Lung (tissue), 11 donors: ENCODE measurements at regions not wholly inside any gene's neighbourhood (a gene's known extent, or its start where the extent isn't known, plus 50 kb on each side); places are given as distances from the start of the nearest gene placed in this dataset.
"Not testable (repeated sequence)": the region's sequence is repeated elsewhere in the genome, so short reads cannot be mapped to it uniquely, and the experiment has no call there.

Source experiments
- ATAC-seq: fragments of 200-7000 bp; cut with Tn5 transposase; one replicate; pipeline ENCODE4 v1.9.1; 2020; ENCODE audit warnings: moderate number of reproducible peaks; ENCODE audit not compliant: insufficient read depth, low FRiP score
- DNase-seq, 3 donors: peaks; one replicate each; pipeline ENCODE4 v3.0.0-alpha.2; 2013 to 2017
- H3K27ac ChIP-seq, 2 donors: one replicate each; pipeline ENCODE4 v1.5.1; 2013; ENCODE audit warnings: mild to moderate bottlenecking in 2 of 2, moderate library complexity in 2 of 2, control low read depth in 1 of 2, inconsistent platforms in 1 of 2, low read depth in 1 of 2, low read length in 1 of 2
- H3K27me3 ChIP-seq, 3 donors: one replicate each; pipeline ENCODE4 v1.5.1; 2013; ENCODE audit warnings: low read length in 2 of 3; ENCODE audit not compliant: control insufficient read depth in 3 of 3, insufficient read depth in 3 of 3
- H3K36me3 ChIP-seq, 4 donors: one replicate each; pipeline ENCODE4 v1.5.1; 2013; ENCODE audit warnings: low read length in 4 of 4, mild to moderate bottlenecking in 1 of 4, moderate library complexity in 1 of 4; ENCODE audit not compliant: control insufficient read depth in 4 of 4, insufficient read depth in 4 of 4
- H3K4me1 ChIP-seq, 5 donors: one replicate each; pipeline ENCODE4 v1.5.1; 2013; ENCODE audit warnings: low read length in 5 of 5, mild to moderate bottlenecking in 2 of 5, moderate library complexity in 1 of 5; ENCODE audit not compliant: control insufficient read depth in 5 of 5, insufficient read depth in 5 of 5
- H3K4me3 ChIP-seq: one replicate; pipeline ENCODE4 v1.5.1; 2013; ENCODE audit warnings: mild to moderate bottlenecking, control low read depth, moderate library complexity
- H3K9ac ChIP-seq, 2 donors: one replicate each; pipeline ENCODE4 v1.5.1; 2013; ENCODE audit warnings: low read length in 2 of 2, control low read depth in 1 of 2; ENCODE audit not compliant: insufficient read depth in 1 of 2
- H3K9me3 ChIP-seq, 4 donors: one replicate each; pipeline ENCODE4 v1.5.1; 2013; ENCODE audit warnings: low read length in 3 of 4, mild to moderate bottlenecking in 1 of 4, moderate library complexity in 1 of 4; ENCODE audit not compliant: control insufficient read depth in 4 of 4, insufficient read depth in 3 of 4
- CTCF ChIP-seq: IDR thresholded peaks from 2 replicates; pipeline ENCODE4 v1.5.1; 2012; ENCODE audit warnings: mild to moderate bottlenecking; ENCODE audit errors: control extremely low read depth, extremely low read depth
- WGBS, 2 donors: extraction: QIAGEN DNeasy Blood & Tissue Kit; methylation state at CpG; one replicate each; pipeline ENCODE4 v1.1.7; 2013; 5-methylcytosine and 5-hydroxymethylcytosine counted together
- donor health status: control.
- donor health status: control.
- donor health status: Bipolar disorder and iron deficiency.
- donor health status: healthy.
- donor health status: DM: yes; HTN: yes; CAD: no.

- Histone ChIP-seq H3K4me1 (peaks cover 0 to 15% (median 0%) of the 10 kb centered on the region in 5 donors), H3K36me3 (no peaks in the 10 kb centered on the region), H3K9ac (no peak overlapping the region), H3K9me3 (peaks cover 0 to 2% (median 0%) of the 10 kb centered on the region in 4 donors), H3K27ac (no peak overlapping the region), H3K4me3 (no peak overlapping the region), H3K27me3 (peaks cover 0 to 15% (median 6%) of the 10 kb centered on the region in 3 donors)
- DNase-seq (no peak), ATAC-seq (no peak)
- no peak for TF ChIP-seq CTCF
- 86 to 94% methylated on average over 6 of the region's 6 CpGs for whole genome bisulfite sequencing, 2 donors
These were observed 145.4 kb downstream of the NECTIN1 start for GRCh38 chr11:119583585-119583984.

- not testable (repeated sequence) for H3K4me3 ChIP-seq, ATAC-seq, H3K9ac ChIP-seq, DNase-seq, H3K36me3 ChIP-seq, H3K27ac ChIP-seq, H3K9me3 ChIP-seq
- 88 to 95% methylated on average over 3 of the region's 3 CpGs for WGBS, 2 donors
- peaks cover 4 to 10% (median 6%) of the 10 kb centered on the region in 3 donors for H3K27me3 ChIP-seq
- H3K4me1 ChIP-seq: peaks cover 0 to 14% (median 0%) of the 10 kb centered on the region in 5 donors
These were observed 147.6 kb downstream of the NECTIN1 start for GRCh38 chr11:119581396-119581795.

GRCh38 chr11:119580751-119581150, 148.2 kb downstream of the NECTIN1 start:
- H3K27me3 ChIP-seq: peaks cover 3 to 8% (median 4%) of the 10 kb centered on the region in 3 donors
- H3K36me3 ChIP-seq: no peaks in the 10 kb centered on the region
- no peak for ATAC-seq
- peaks cover 0 to 14% (median 0%) of the 10 kb centered on the region in 5 donors for H3K4me1 ChIP-seq
- WGBS, 2 donors: 86 to 89% methylated on average over 1 of the region's 1 CpG
- peaks cover 0 to 2% (median 0%) of the 10 kb centered on the region in 4 donors for H3K9me3 ChIP-seq
- no peak overlapping the region for H3K4me3 ChIP-seq
- H3K9ac ChIP-seq: no peak overlapping the region
- DNase-seq: no peak
- TF ChIP-seq CTCF: no peak
- H3K27ac ChIP-seq: no peak overlapping the region

GRCh38 chr11:119580081-119580480, 148.9 kb downstream of the NECTIN1 start:
- no peak overlapping the region for H3K4me3 ChIP-seq
- no peaks in the 10 kb centered on the region for H3K36me3 ChIP-seq
- DNase-seq (no peak), ATAC-seq (no peak)
- peaks cover 0 to 4% (median 4%) of the 10 kb centered on the region in 3 donors for H3K27me3 ChIP-seq
- H3K4me1 ChIP-seq: peaks cover 0 to 11% (median 0%) of the 10 kb centered on the region in 5 donors
- H3K27ac ChIP-seq: no peak overlapping the region
- H3K9me3 ChIP-seq: peaks cover 0 to 2% (median 0%) of the 10 kb centered on the region in 4 donors
- no peak for TF ChIP-seq CTCF
- WGBS, 2 donors: 81% methylated on average over 3 of the region's 3 CpGs
- H3K9ac ChIP-seq: no peak overlapping the region
